ENCODE measurements at regions not wholly inside any gene's neighbourhood (a gene's known extent, or its start where the extent isn't known, plus 50 kb on each side); places are given as distances from the start of the nearest gene placed in this dataset.

DNA sequence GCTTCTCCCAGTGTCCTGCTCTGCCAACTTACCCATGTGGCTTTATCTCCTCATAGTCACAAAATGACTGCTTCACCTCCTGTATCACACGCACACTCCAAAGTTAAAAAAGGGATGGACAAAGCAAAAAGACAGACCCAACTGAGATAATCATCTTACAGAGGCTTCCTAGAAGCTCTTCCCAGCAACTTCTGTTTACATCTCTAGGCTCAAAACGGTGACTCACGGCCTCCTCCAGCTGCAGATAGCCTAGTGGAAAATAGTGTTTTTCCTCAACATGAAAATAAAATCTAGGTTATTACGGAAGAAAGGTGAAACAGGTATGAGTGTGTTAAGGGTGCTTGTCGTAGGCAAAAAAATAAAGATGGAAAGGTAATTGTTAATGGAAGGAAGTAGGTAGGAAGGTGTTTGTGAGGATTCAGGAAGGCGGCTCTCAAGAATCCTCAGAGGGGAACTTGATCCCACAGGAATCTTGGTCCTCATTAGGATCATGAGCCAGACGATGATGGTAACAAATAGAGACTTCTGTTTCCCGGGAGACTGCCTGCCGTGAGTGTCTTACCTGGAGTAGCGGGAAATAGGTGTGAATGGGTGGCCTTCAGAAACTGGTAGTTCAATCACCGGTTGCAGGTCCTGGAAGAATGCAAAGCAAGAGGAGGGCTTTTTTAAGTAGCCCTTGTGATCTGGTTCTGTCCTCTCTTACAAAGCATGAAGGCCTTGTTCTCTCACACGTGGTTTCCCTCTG is 487.5 kb upstream of the TMEM132C start:
- TF ChIP-seq, protein P1, sequence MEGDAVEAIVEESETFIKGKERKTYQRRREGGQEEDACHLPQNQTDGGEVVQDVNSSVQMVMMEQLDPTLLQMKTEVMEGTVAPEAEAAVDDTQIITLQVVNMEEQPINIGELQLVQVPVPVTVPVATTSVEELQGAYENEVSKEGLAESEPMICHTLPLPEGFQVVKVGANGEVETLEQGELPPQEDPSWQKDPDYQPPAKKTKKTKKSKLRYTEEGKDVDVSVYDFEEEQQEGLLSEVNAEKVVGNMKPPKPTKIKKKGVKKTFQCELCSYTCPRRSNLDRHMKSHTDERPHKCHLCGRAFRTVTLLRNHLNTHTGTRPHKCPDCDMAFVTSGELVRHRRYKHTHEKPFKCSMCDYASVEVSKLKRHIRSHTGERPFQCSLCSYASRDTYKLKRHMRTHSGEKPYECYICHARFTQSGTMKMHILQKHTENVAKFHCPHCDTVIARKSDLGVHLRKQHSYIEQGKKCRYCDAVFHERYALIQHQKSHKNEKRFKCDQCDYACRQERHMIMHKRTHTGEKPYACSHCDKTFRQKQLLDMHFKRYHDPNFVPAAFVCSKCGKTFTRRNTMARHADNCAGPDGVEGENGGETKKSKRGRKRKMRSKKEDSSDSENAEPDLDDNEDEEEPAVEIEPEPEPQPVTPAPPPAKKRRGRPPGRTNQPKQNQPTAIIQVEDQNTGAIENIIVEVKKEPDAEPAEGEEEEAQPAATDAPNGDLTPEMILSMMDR (IDR thresholded peaks at IDR 0.05): no peak
- TF ChIP-seq POLR2A (IDR thresholded peaks at IDR 0.05): no peak
- no peak for TF ChIP-seq POLR2AphosphoS5 (IDR thresholded peaks at IDR 0.05)
- no peak for TF ChIP-seq EP300 (IDR thresholded peaks at IDR 0.05)

Data from stomach (tissue), 4 donors.